ENCODE measurements at regions not wholly inside any gene's neighbourhood (a gene's known extent, or its start where the extent isn't known, plus 50 kb on each side); places are given as distances from the start of the nearest gene placed in this dataset.

- Histone ChIP-seq H3K36me3 (ENCODE audit: insufficient read depth, low read length) (no peaks in the 10 kb centered on the region), H4K20me1 (ENCODE audit: insufficient read depth) (no peaks in the 10 kb centered on the region), H3K9me3 (ENCODE audit: low read length) (peaks cover 3% of the 10 kb centered on the region), H3K9ac (ENCODE audit: low read length) (no peak overlapping the region), H2AFZ (ENCODE audit: low read depth, low read length) (no peak overlapping the region), H3K4me3 (ENCODE audit: low read length) (no peak overlapping the region), H3F3A (ENCODE audit: insufficient read depth, low read length, poor library complexity, severe bottlenecking) (no peaks in the 10 kb centered on the region), H3K9me2 (ENCODE audit: insufficient read depth, low read length) (no peaks in the 10 kb centered on the region), H3K27me3 (ENCODE audit: insufficient read depth, low read depth, low read length) (no peaks in the 10 kb centered on the region), H3K79me2 (replicated peaks; ENCODE audit: insufficient read depth, low read length) (no peaks in the 10 kb centered on the region), H3K4me2 (ENCODE audit: low read length) (no peak overlapping the region), H3K27ac (ENCODE audit: low read length) (no peak overlapping the region)
- TF ChIP-seq TAF1 (IDR thresholded peaks at IDR 0.05; ENCODE audit: low read depth) (no peak), POLR2AphosphoS5 (IDR thresholded peaks at IDR 0.05) (no peak)
Measured at GRCh38 chr1:234944439-234945344, 183.9 kb downstream of the TOMM20 start.

GRCh38 chr1:234943836-234944402 lies 184.7 kb downstream of the TOMM20 start:
- Histone ChIP-seq H3K4me3 (ENCODE audit: low read length) (no peak overlapping the region), H2AFZ (ENCODE audit: low read depth, low read length) (no peak overlapping the region), H3F3A (ENCODE audit: insufficient read depth, low read length, poor library complexity, severe bottlenecking) (no peaks in the 10 kb centered on the region), H3K36me3 (ENCODE audit: insufficient read depth, low read length) (no peaks in the 10 kb centered on the region), H3K27me3 (ENCODE audit: insufficient read depth, low read depth, low read length) (no peaks in the 10 kb centered on the region), H3K27ac (ENCODE audit: low read length) (no peak overlapping the region), H3K79me2 (replicated peaks; ENCODE audit: insufficient read depth, low read length) (no peaks in the 10 kb centered on the region), H3K9me3 (ENCODE audit: low read length) (no peaks in the 10 kb centered on the region), H4K20me1 (ENCODE audit: insufficient read depth) (no peaks in the 10 kb centered on the region), H3K9ac (ENCODE audit: low read length) (no peak overlapping the region), H3K4me2 (ENCODE audit: low read length) (no peak overlapping the region), H3K9me2 (ENCODE audit: insufficient read depth, low read length) (no peaks in the 10 kb centered on the region)
- TF ChIP-seq EZH2 (IDR thresholded peaks at IDR 0.05; ENCODE audit: borderline replicate concordance, insufficient read depth, low read length, poor library complexity, severe bottlenecking) (no peak), CTCF (IDR thresholded peaks at IDR 0.05; ENCODE audit: poor library complexity, severe bottlenecking) (no peak), TAF1 (IDR thresholded peaks at IDR 0.05; ENCODE audit: low read depth) (no peak), MXI1 (conservative IDR thresholded peaks at IDR 0.05; ENCODE audit: poor library complexity, severe bottlenecking) (no peak), EP300 (conservative IDR thresholded peaks at IDR 0.05; ENCODE audit: poor library complexity, severe bottlenecking) (no peak), POLR2AphosphoS5 (IDR thresholded peaks at IDR 0.05) (no peak), REST (IDR thresholded peaks at IDR 0.05; ENCODE audit: borderline replicate concordance) (no peak), SMC3 (conservative IDR thresholded peaks at IDR 0.05; ENCODE audit: poor library complexity) (no peak)

All from neural cell (in vitro differentiated cells).